Right ventricle myocardium inferior (tissue), 1 donor: ENCODE measurements at regions not wholly inside any gene's neighbourhood (a gene's known extent, or its start where the extent isn't known, plus 50 kb on each side); places are given as distances from the start of the nearest gene placed in this dataset.

Experiments
- ATAC-seq: fragments of 200-7000 bp; cut with Tn5 transposase; one replicate; pipeline ENCODE4 v1.9.1; 2020; ENCODE audit warnings: mild to moderate bottlenecking, moderate library complexity
- DNase-seq: peaks from one replicate; pipeline ENCODE4 v3.0.0; 2021; ENCODE audit errors: missing footprints
- intact Hi-C: fragments of 100-400 bp; cut with DNase I; formaldehyde crosslinking; loops from one replicate; pipeline ENCODE4 v1.11.0; 2022
- donor health status: DM: no; HTN: yes; CAD: no; lungs with severe emphysema.

GRCh38 chr4:178480881-178481280 is 1038.6 kb upstream of the AGA start:
- no peak for ATAC-seq
- intact Hi-C loops: no loop called here
- DNase-seq: no peak

- intact Hi-C loops: no loop called here
- DNase-seq (no peak), ATAC-seq (no peak)
Observed at GRCh38 chr4:178481564-178481963, 1039.3 kb upstream of the AGA start.

- intact Hi-C loops: no loop called here
- ATAC-seq (no peak), DNase-seq (no peak)
Observed at GRCh38 chr4:178523038-178523437, 1080.8 kb upstream of the AGA start.

GRCh38 chr4:178535939-178536579 is 1093.8 kb upstream of the AGA start:
- no peak for ATAC-seq
- no peak for DNase-seq
- intact Hi-C loops: no loop called here

GRCh38 chr4:178553201-178553600 is 1111.0 kb upstream of the AGA start:
- DNase-seq (no peak), ATAC-seq (no peak)
- intact Hi-C loops: no loop called here

GRCh38 chr4:178554352-178554751 is 1112.1 kb upstream of the AGA start:
- no peak for DNase-seq
- ATAC-seq: no peak
- intact Hi-C loops: no loop called here

- DNase-seq (no peak), ATAC-seq (no peak)
- intact Hi-C loops: no loop called here
Observed at GRCh38 chr4:178556796-178557195, 1114.6 kb upstream of the AGA start.

- ATAC-seq: no peak
- no peak for DNase-seq
- intact Hi-C loops: no loop called here
Observed at GRCh38 chr4:178577933-178578332, 1135.7 kb upstream of the AGA start.

- intact Hi-C loops: no loop called here
- DNase-seq (no peak), ATAC-seq (no peak)
Observed at GRCh38 chr4:178595500-178596138, 1153.4 kb upstream of the AGA start.

GRCh38 chr4:178598672-178599071 is 1156.4 kb upstream of the AGA start:
- no peak for ATAC-seq
- intact Hi-C loops: no loop called here
- DNase-seq: no peak

- intact Hi-C loops: no loop called here
- ATAC-seq (no peak), DNase-seq (no peak)
Observed at GRCh38 chr4:178599521-178599920, 1157.3 kb upstream of the AGA start.

- intact Hi-C loops: no loop called here
- DNase-seq: no peak
- no peak for ATAC-seq
Observed at GRCh38 chr4:178602833-178603232, 1160.6 kb upstream of the AGA start.

GRCh38 chr4:178611062-178611461 is 1168.8 kb upstream of the AGA start:
- intact Hi-C loops: no loop called here
- DNase-seq (no peak), ATAC-seq (no peak)

GRCh38 chr4:178612733-178613132 is 1170.5 kb upstream of the AGA start:
- DNase-seq: no peak
- no peak for ATAC-seq
- intact Hi-C loops: no loop called here

GRCh38 chr4:178632415-178632814 is 1190.2 kb upstream of the AGA start:
- ATAC-seq: no peak
- intact Hi-C loops: no loop called here
- DNase-seq: no peak

GRCh38 chr4:178633263-178633662 is 1191.0 kb upstream of the AGA start:
- DNase-seq (no peak), ATAC-seq (no peak)
- intact Hi-C loops: no loop called here

GRCh38 chr4:178664621-178665020 is 1222.4 kb upstream of the AGA start:
- intact Hi-C loops: no loop called here
- no peak for ATAC-seq
- DNase-seq: no peak

- intact Hi-C loops: no loop called here
- ATAC-seq (no peak), DNase-seq (no peak)
Observed at GRCh38 chr4:178665916-178666315, 1223.7 kb upstream of the AGA start.

GRCh38 chr4:178671766-178672165 is 1229.5 kb upstream of the AGA start:
- no peak for DNase-seq
- intact Hi-C loops: no loop called here
- ATAC-seq: no peak

- intact Hi-C loops: no loop called here
- no peak for DNase-seq
- ATAC-seq: no peak
Observed at GRCh38 chr4:178672512-178672911, 1230.3 kb upstream of the AGA start.

- intact Hi-C loops: no loop called here
- DNase-seq (no peak), ATAC-seq (no peak)
Observed at GRCh38 chr4:178681871-178682270, 1239.6 kb upstream of the AGA start.
